ENCODE measurements at regions not wholly inside any gene's neighbourhood (a gene's known extent, or its start where the extent isn't known, plus 50 kb on each side); places are given as distances from the start of the nearest gene placed in this dataset.

DNA sequence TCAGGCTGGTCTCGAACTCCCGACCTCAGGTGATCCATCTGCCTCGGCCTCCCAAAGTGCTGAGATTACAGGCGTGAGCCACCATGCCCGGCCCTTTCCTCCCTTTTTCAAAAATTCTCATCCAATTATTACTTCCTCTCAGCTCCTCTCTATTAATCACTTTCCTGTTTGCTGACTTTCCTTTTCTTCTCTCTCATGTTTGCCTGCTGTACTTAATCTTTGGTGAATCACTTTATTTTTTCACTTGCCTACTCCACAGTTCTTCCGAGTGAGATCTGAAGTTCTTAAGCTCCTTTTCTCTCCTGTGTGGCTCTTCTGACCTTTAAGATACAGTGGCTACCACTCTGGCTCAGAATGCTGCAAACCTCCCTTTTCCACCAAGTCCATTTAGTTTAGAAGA, 126.3 kb upstream of the SERTAD2 start:
- TF ChIP-seq, protein P1, sequence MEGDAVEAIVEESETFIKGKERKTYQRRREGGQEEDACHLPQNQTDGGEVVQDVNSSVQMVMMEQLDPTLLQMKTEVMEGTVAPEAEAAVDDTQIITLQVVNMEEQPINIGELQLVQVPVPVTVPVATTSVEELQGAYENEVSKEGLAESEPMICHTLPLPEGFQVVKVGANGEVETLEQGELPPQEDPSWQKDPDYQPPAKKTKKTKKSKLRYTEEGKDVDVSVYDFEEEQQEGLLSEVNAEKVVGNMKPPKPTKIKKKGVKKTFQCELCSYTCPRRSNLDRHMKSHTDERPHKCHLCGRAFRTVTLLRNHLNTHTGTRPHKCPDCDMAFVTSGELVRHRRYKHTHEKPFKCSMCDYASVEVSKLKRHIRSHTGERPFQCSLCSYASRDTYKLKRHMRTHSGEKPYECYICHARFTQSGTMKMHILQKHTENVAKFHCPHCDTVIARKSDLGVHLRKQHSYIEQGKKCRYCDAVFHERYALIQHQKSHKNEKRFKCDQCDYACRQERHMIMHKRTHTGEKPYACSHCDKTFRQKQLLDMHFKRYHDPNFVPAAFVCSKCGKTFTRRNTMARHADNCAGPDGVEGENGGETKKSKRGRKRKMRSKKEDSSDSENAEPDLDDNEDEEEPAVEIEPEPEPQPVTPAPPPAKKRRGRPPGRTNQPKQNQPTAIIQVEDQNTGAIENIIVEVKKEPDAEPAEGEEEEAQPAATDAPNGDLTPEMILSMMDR (IDR thresholded peaks at IDR 0.05) = no peak
- TF ChIP-seq POLR2AphosphoS5 (IDR thresholded peaks at IDR 0.05) = no peak
- TF ChIP-seq EP300 (IDR thresholded peaks at IDR 0.05) = no peak

All from sigmoid colon (tissue), 4 donors.